ENCODE measurements at regions not wholly inside any gene's neighbourhood (a gene's known extent, or its start where the extent isn't known, plus 50 kb on each side); places are given as distances from the start of the nearest gene placed in this dataset.

DNA sequence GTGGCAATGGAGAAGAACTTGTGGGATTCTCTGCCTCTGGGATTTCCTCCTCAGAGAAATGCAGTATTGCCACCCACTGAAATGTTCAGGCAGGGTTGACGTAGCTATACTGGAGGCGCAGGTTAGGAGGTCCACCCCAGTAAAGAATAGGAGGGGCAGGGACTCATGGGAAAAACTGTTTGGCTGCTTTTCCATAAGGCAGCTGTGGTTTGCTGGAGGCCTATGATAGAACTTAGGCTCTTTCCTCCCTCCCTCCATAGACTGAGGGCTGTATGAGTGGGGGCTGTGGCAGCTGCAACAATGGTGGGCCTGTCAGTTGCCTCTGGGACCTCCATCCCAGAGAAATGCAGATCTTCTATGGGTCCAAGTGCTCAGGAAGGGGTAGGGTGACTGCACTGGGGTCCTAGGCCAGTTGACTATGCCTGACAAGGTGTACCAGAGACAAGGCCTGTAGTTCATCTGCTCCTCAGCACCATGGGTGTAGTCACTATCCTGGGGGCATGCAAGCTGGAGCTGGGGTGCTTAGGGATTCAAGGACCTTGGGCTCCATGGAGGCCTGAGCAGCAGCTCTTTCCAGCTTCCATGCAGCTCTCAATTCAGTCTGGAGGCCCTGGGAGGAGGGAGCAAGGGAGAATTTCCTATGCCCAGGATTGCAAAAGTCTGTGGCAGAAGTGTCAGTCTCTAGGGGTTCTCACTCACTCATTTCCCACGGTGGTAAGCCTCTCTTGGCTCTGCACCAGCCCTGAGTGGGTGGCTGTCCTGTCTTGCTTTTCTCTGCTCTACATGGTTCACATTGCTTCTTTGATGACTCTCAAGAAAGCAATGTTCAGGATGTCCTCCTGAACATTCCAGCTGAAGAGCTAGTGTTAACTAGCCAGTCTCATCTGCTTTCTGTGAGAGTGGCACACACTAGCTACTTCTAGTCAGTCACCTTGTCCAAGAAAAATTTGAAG lies 353.0 kb downstream of the IDS start:
- TF ChIP-seq, protein P1, sequence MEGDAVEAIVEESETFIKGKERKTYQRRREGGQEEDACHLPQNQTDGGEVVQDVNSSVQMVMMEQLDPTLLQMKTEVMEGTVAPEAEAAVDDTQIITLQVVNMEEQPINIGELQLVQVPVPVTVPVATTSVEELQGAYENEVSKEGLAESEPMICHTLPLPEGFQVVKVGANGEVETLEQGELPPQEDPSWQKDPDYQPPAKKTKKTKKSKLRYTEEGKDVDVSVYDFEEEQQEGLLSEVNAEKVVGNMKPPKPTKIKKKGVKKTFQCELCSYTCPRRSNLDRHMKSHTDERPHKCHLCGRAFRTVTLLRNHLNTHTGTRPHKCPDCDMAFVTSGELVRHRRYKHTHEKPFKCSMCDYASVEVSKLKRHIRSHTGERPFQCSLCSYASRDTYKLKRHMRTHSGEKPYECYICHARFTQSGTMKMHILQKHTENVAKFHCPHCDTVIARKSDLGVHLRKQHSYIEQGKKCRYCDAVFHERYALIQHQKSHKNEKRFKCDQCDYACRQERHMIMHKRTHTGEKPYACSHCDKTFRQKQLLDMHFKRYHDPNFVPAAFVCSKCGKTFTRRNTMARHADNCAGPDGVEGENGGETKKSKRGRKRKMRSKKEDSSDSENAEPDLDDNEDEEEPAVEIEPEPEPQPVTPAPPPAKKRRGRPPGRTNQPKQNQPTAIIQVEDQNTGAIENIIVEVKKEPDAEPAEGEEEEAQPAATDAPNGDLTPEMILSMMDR (IDR thresholded peaks at IDR 0.05) = no peak
- no peak for TF ChIP-seq POLR2A (IDR thresholded peaks at IDR 0.05)
